Endothelial cell of umbilical vein (primary cell): ENCODE measurements at regions not wholly inside any gene's neighbourhood (a gene's known extent, or its start where the extent isn't known, plus 50 kb on each side); places are given as distances from the start of the nearest gene placed in this dataset.

Experiments
- BruUV-seq: library from RNA; stranded (reverse); fragments of 400-500 nt; replicated peaks from 2 replicates; lab custom pipeline; 2021; lab: Mats Ljungman, UMichigan
- CTCF ChIA-PET: fragments of 300-600, 350-600 bp; sonication (Branson Sonifier 250); formaldehyde crosslinking; loops from one replicate; lab custom pipeline; 2021; ENCODE audit warnings: antibody characterized with exemption, inconsistent platforms; lab: Charles Lee
- POLR2A ChIA-PET: fragments of 300-600, 350-600 bp; sonication (Branson Sonifier 250); formaldehyde crosslinking; loops from one replicate; lab custom pipeline; 2021; ENCODE audit warnings: antibody characterized with exemption, inconsistent platforms; lab: Charles Lee
- DNase-seq: peaks from one replicate; pipeline ENCODE4 v3.0.0-alpha.2; 2011; ENCODE audit warnings: low read depth, low spot score
- FAIRE-seq: peaks from 2 replicates; lab custom pipeline; 2011; peaks lifted over from hg19 to GRCh38; lab: Jason Lieb, UNC
- H2AFZ ChIP-seq: 2 replicates; pipeline ENCODE4 v1.6.0; 2012; ENCODE audit warnings: low read depth, low read length, control low read depth, inconsistent platforms
- H3K27ac ChIP-seq: 2 replicates; pipeline ENCODE4 v1.5.1; 2011; ENCODE audit warnings: low read depth, mild to moderate bottlenecking, control low read depth, low read length, moderate library complexity; ENCODE audit not compliant: insufficient read depth
- H3K27me3 ChIP-seq, 2 experiments: 2 replicates each; pipeline versions ENCODE4 v1.6.0 to v1.6.1; 2011; ENCODE audit warnings: low read length in 2 of 2, mixed read lengths in 1 of 2; ENCODE audit not compliant: control insufficient read depth in 2 of 2, insufficient read depth in 2 of 2
- H3K36me3 ChIP-seq, 2 experiments: 2 replicates in 1 of 2; 3 replicates in 1 of 2; pipeline ENCODE4 v1.5.1; 2011; ENCODE audit warnings: low read length in 2 of 2, mild to moderate bottlenecking in 1 of 2, moderate library complexity in 1 of 2; ENCODE audit not compliant: control insufficient read depth in 2 of 2, insufficient read depth in 2 of 2; ENCODE audit errors: extremely low read depth in 1 of 2
- H3K4me1 ChIP-seq: 3 replicates; pipeline ENCODE4 v1.5.1; 2011; ENCODE audit warnings: mild to moderate bottlenecking, low read length; ENCODE audit not compliant: control insufficient read depth, insufficient read depth; ENCODE audit errors: extremely low read depth
- H3K4me2 ChIP-seq: 2 replicates; pipeline ENCODE4 v1.6.1; 2011; ENCODE audit warnings: low read length, control low read depth, mixed read lengths; ENCODE audit not compliant: insufficient read depth
- H3K4me3 ChIP-seq, 3 experiments: fragments of 200-600 bp in 1 of 3; sonication (generic), shearing (Covaris generic) in 1 of 3; replicated peaks in 1 of 3; 2 replicates each; pipeline ENCODE4 v1.5.1; 2011 to 2016; ENCODE audit warnings: control low read depth in 3 of 3, low read length in 3 of 3, mild to moderate bottlenecking in 2 of 3, inconsistent platforms in 1 of 3, low read depth in 1 of 3, moderate library complexity in 1 of 3; ENCODE audit not compliant: insufficient read depth in 1 of 3
- H3K79me2 ChIP-seq: 2 replicates; pipeline ENCODE4 v1.6.0; 2012; ENCODE audit warnings: low read length, inconsistent platforms; ENCODE audit not compliant: control insufficient read depth, insufficient read depth
- H3K9ac ChIP-seq: replicated peaks from 2 replicates; pipeline ENCODE3; 2011; ENCODE audit warnings: low read length, control low read depth; ENCODE audit not compliant: insufficient read depth; ENCODE audit errors: extremely low read depth
- H3K9me1 ChIP-seq: replicated peaks from 3 replicates; pipeline ENCODE4 v1.6.0; 2011; ENCODE audit warnings: mild to moderate bottlenecking, low read length; ENCODE audit not compliant: control insufficient read depth, insufficient read depth; ENCODE audit errors: extremely low read depth
- H3K9me3 ChIP-seq: replicated peaks from 2 replicates; pipeline ENCODE4 v1.5.1; 2012; ENCODE audit warnings: low read length, inconsistent platforms; ENCODE audit not compliant: control insufficient read depth, insufficient read depth
- H4K20me1 ChIP-seq: replicated peaks from 2 replicates; pipeline ENCODE3; 2011; ENCODE audit warnings: mild to moderate bottlenecking, low read length; ENCODE audit not compliant: control insufficient read depth, insufficient read depth; ENCODE audit errors: extremely low read depth
- CTCF ChIP-seq, 2 donors: IDR thresholded peaks; 1 replicate in 1 of 2; 2 replicates in 1 of 2; pipeline ENCODE4 v1.5.1; 2011; ENCODE audit warnings: low read length in 2 of 2, mild to moderate bottlenecking in 2 of 2, moderate library complexity in 2 of 2, control low read depth in 1 of 2, inconsistent platforms in 1 of 2, low read depth in 1 of 2; ENCODE audit not compliant: insufficient read depth in 1 of 2; ENCODE audit errors: extremely low read depth in 1 of 2
- EZH2 ChIP-seq: IDR thresholded peaks from 2 replicates; pipeline ENCODE4 v1.6.1; 2012; ENCODE audit warnings: borderline replicate concordance, low read depth, mild to moderate bottlenecking, moderate library complexity, low read length, inconsistent platforms; ENCODE audit not compliant: severe bottlenecking
- FOS ChIP-seq: IDR thresholded peaks from 2 replicates; pipeline ENCODE4 v1.6.1; 2011; ENCODE audit warnings: mild to moderate bottlenecking, low read length, moderate library complexity, borderline replicate concordance; ENCODE audit not compliant: insufficient read depth
- GATA2 ChIP-seq: IDR thresholded peaks from 2 replicates; pipeline ENCODE4 v1.7.0; 2011; ENCODE audit warnings: low read depth, mild to moderate bottlenecking, moderate library complexity, mixed read lengths, low read length; ENCODE audit not compliant: insufficient read length, insufficient read depth
- POLR2AphosphoS5 ChIP-seq: IDR thresholded peaks from 2 replicates; pipeline ENCODE4 v1.6.1; 2012; ENCODE audit warnings: low read depth, mild to moderate bottlenecking, control low read depth, low read length, moderate library complexity; ENCODE audit not compliant: insufficient read depth
- dilution Hi-C: fragments of 300-500 bp; cut with MboI; formaldehyde crosslinking; loops from one replicate; pipeline ENCODE4 v1.15.0; 2019; ENCODE audit warnings: low sequenced_read_pairs; ENCODE audit not compliant: extremely low pct_ligation_motif_present
- intact Hi-C: fragments of 100-400 bp; cut with micrococcal nuclease; formaldehyde crosslinking; loops from one replicate; pipeline ENCODE4 v1.10.0; 2022
- TF ChIP-seq, protein P1 (sequence below): IDR thresholded peaks from 2 replicates; pipeline ENCODE4 v1.6.1; 2011; ENCODE audit not compliant: insufficient read depth, insufficient read length

DNA sequence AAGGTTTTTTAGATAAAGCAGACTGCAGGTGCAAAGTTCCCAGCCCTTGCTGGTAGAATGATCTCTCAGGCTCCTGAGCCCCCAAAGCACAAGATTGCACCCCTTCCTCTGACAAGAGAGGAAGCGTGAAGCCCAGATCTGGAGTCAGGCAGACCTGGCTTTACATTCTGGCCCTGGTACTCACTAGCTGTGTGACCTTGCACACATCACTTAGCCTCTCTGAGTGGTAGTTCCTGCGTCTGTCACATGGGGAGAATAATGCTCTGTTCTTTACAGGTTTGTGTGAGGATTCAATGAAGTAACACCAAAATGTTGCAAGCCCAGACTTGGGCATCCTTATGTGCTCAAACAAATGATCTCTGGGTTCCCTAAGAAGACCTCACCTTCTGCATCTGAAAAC is 141.5 kb downstream of the SMAD6 start:
- H2AFZ ChIP-seq, result no peak overlapping the region
- H3K9ac ChIP-seq, result peak overlapping the region; percentile 83
- H3K9me3 ChIP-seq, result no peaks in the 10 kb centered on the region
- dilution Hi-C loops, result no loop called here
- no peaks in the 10 kb centered on the region for H3K36me3 ChIP-seq
- no peaks in the 10 kb centered on the region for H4K20me1 ChIP-seq
- H3K4me3 ChIP-seq, result no peak overlapping the region
- H3K79me2 ChIP-seq, result peaks cover 2% of the 10 kb centered on the region
- POLR2A ChIA-PET, result interaction anchor here (0.5 kb wide), 1 partner anchor 9 kb away, joined by 4 read pairs; no protein-coding TSS in a partner anchor
- peaks cover 15% of the 10 kb centered on the region for H3K4me1 ChIP-seq
- CTCF ChIA-PET, result interaction anchor here (1.2 to 1.8 kb wide), 4 partner anchors 28 to 240 kb away, joined by 3 to 4 read pairs (median 4); no protein-coding TSS in a partner anchor
- BruUV-seq, result no TSS peak
- no peak for TF ChIP-seq EZH2
- TF ChIP-seq FOS, result no peak
- TF ChIP-seq, protein P1, sequence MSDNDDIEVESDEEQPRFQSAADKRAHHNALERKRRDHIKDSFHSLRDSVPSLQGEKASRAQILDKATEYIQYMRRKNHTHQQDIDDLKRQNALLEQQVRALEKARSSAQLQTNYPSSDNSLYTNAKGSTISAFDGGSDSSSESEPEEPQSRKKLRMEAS, result no peak
- TF ChIP-seq POLR2AphosphoS5, result no peak
- TF ChIP-seq GATA2, result no peak
- TF ChIP-seq CTCF (IDR thresholded peaks at IDR 0.05; ENCODE audit: extremely low read depth in 1 of 2, insufficient read depth in 1 of 2, low read depth in 1 of 2, low read length in 2 of 2), result no peak
- H3K9me1 ChIP-seq, result no peaks in the 10 kb centered on the region
- peak overlapping the region; percentile 80 for H3K27ac ChIP-seq
- no peaks in the 10 kb centered on the region for H3K27me3 ChIP-seq
- H3K4me2 ChIP-seq, result peak overlapping the region; percentile 67
- intact Hi-C loops, result loop anchor here (2.0 kb wide), 1 partner anchor 55 kb away; no protein-coding TSS in a partner anchor
- DNase-seq (no peak), FAIRE-seq (no peak)
